LoVo (cell line): ENCODE measurements at regions not wholly inside any gene's neighbourhood (a gene's known extent, or its start where the extent isn't known, plus 50 kb on each side); places are given as distances from the start of the nearest gene placed in this dataset.
"Not testable (repeated sequence)": the region's sequence is repeated elsewhere in the genome, so short reads cannot be mapped to it uniquely, and the experiment has no call there.

Experiments used
- DNase-seq: peaks from one replicate; pipeline ENCODE4 v3.0.0-alpha.2; 2016; ENCODE audit warnings: low spot score

DNA sequence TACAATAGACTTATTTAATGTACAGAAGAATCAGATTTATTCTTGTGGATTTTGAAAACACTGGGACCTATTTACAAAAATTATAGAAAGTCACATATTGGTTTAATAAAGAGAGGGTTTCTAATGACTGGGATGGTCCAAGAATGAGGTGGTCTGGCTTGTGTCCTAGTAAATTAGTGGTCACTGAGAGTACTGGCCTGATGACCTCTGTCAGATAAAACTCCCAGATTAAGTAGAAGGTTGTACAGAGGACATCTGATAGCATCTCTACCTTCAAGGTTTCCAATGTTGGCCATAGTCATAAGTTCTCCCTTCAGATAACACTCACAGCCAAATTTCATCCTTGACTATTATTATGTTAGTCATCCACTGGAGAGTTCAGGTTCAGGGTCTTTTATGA is 692.9 kb downstream of the MTRR start:
- no peak for DNase-seq

DNA sequence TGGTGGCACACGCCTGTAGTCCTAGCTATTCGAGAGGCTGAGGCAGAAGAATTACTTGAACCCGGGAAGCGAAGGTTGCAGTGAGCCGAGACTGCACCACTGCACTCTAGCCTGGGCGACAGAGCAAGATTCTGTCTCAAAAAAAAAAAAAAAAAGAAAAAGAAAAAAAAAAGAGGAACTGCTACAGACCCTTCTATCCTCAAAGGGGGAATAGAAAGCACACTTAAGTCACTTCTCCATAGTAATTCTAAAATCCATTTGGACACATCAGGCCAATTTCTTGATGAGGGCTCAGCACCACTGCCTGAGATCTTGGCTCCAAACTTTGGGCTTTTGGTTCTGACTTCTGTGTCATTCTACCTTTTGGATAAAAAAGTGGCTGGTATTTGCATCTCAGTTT is 694.6 kb downstream of the MTRR start:
- not testable (repeated sequence) for DNase-seq

DNA sequence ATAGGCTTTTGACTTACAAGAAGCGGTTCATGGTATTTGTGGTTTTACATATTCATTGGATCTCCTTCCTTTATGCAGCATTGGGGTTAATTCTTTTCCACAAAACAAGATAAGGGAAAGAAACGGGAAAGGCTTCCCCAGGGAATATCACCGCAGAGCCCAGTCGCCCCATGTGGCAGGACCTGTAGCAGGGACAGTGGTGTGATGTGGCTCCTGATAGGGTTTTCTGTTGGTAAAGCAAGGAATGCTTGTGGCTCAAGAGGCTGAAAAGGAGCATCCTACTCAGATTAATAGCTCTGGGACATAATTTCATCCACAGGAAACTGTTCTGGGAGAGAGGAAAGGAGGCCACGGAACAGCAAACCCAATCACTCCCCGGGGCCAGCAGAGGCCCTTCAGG is 699.9 kb downstream of the MTRR start:
- DNase-seq, result no peak

DNA sequence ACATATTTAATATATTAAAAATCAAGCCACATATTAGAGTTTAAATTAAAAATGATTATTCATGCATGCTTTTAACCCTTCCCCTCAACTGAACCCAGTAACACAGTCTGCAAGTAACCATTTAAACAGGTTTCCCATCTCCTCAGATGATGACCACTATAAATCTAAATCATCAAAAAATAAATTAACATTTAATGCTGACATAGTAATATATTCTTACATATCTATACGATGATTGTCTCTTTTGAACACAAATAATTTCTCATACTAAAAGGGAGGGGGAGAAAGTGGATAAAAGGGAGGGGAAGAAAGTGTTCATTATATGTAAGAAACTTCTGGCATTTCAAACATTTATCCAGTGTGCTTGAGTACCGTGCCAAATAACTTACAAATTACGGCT is 701.6 kb downstream of the MTRR start:
- no peak for DNase-seq

DNA sequence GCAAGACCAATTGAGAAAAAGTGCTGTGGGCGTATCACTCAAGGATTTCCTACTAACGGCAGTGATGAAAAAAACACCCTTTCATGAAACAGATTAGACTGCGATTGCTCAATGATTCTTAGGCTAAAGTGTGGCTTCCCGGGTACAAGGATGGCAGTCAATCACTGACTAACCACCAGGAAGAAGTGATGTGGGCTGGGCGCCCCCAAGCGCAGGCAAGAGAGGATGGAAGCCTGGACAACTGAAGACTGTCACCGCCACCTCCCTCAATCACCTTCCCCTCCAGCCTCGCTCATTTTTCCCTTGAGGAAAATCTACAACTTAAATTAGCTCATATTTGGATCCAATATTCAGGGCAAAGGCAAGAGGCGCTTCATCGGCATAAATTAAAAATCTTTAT is 707.2 kb downstream of the MTRR start:
- DNase-seq, result no peak

DNA sequence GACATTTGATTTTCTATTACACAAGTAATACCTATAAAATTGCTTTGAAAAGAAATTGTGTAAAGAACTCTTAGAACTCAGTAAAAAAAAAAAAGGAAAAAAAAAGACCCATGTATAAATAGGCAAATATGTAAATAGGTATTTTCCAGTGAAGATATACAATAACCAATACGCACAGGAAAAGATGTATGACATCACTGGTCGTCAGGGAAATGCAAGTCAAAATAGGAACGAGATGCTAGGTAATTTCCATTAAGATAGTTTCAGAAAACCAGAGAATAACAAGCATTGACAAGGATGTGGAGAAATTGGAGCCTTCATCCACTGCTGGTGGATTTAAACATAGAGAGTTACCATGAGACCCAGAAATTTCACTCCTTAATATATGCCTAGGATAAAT is 708.8 kb downstream of the MTRR start:
- no peak for DNase-seq

DNA sequence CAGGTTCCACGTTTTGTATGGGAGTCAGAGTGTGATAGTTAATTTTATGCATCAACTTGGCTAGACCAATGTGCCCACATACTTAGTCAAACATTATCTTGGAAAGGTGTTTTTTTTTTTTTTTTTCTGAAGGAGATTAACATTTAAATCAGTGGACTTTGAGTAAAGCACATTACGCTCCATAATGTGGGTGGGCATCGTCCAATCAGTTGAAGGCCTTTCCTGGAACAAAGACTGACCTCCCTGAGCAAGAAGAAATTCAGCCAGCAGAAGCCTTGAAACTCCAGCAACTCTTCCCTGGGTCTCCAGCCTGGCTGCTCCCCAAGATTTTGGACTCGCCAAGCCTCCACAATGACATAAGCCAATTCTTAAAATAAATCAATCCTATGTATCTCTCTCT is 711.4 kb downstream of the MTRR start:
- DNase-seq, result no peak

DNA sequence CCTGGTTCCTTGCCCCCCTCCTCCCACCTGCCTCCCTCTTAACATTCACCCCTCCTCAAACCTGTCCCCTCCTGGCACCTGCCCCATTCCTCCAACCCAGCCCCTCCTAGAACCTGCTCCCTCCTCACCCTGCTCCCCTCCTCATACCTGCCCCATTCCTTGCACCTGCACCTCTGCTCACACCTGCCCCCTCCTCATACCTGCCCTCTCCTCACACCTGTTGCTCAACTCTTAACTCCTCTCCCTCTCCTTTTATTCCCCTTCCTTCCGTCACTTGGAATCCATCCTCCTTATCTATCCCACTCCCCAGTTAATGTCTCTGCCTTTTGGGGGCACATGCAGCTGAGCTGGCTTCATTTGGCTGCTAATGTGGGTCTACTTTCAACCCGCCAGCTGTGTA is 712.1 kb downstream of the MTRR start:
- no peak for DNase-seq

DNA sequence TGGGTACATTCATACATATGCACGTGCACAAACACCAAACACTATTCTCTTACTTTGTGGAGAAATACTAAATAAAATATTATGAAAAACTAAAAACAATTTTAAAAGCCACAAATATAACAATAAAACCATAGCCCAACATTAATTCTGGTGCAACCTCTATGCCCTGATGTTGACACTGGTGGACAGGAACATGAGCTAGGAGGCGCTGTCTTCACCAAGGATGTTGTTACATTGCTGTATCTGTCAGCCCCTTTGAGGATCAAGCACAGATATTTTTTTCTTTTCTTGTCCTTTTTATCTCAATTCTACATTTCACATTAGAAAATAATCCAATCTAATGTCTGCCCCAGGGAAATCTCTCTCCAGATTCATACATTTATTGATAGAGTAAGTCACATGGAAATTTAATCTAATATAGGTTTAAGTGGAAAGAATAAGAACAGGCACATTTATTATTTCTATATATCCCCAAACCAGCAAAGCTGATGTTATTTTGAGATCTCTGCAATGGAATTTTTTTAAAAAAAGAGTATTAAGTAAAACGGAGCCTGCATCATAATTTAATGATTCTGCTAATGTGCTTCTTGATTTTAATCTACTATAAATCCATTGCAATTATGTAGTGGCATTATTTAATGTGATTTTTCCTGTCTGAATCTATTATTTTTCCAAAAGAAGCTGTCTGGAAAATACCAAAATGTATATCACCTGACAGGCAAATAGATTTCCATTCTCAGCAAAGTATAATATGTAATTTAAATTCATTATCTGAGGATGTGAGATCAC is 716.5 kb downstream of the MTRR start:
- DNase-seq, result no peak

DNA sequence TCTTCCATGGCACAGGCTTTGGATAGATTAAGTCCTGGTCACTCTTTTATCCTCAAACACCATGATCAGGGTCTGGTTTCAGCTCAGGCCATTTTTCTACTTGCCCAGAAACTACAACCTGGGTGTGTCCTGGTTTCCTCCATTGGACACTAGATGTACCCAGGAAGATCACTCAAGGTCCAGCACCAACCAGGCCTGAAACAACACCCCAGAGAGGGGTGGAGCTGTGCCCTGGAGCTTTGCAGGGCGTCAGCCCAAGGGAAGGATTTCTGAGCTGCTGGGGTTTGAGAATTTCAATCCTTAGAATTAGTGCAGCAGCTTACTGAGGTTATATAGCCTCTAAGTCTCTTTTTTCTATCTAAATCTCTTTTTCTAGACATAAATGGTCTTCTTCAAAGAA is 722.0 kb downstream of the MTRR start:
- no peak for DNase-seq

DNA sequence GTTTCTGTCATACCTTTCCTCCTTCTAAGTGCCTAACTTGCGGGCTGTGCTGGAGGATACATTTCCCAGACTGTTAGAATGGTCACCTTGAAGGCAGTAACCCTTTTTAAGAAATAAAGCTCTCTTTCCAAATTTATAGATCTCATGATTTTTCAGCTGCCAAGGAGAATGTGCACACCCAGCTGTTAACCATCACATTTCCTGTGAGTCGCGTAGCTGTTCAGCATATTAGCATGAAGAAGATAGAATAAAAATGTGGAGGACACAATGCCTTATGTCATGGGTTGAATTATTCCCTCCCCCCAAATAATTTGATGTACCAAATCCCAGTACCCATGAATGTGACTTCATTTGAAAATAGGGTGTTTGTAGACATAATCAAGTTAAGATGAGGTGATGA is 729.4 kb downstream of the MTRR start:
- no peak for DNase-seq

DNA sequence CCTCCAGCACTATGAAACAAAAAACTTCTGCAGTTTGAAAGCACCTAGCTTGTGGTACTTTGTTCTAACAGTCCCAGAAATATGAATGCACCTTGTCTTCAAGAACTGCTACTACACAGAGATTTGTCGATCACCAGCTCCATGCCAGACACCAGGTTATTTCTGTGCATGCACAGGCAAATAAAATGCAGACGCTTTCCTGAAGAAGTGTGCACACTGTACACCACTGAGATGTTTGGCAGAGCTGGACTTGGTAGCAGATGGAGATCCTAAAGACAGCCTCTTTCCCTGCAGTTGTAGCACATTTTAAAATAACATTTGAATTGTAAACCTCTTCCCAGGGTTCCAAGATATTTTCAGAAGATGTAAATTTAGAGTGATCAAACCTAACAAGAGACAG is 730.0 kb downstream of the MTRR start:
- DNase-seq, result no peak

DNA sequence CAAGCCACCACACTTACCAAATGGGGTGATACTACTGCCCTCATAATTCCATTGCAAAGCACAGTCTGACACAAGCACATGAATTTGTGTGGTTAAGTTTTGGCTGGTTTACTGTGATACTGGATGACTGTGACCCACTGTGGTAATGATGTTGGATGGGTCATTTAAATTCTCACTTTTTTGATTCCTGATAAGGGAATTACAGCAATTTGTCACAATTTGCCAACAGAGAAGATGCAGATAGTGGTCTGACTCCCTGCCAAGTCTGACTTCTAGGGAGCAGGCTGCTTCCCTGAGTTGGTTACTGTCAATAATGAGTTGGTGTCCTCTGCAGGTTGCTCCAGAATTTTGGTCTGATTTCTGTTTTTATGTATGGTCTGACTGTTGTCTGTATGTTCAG is 731.9 kb downstream of the MTRR start:
- DNase-seq, result no peak

DNA sequence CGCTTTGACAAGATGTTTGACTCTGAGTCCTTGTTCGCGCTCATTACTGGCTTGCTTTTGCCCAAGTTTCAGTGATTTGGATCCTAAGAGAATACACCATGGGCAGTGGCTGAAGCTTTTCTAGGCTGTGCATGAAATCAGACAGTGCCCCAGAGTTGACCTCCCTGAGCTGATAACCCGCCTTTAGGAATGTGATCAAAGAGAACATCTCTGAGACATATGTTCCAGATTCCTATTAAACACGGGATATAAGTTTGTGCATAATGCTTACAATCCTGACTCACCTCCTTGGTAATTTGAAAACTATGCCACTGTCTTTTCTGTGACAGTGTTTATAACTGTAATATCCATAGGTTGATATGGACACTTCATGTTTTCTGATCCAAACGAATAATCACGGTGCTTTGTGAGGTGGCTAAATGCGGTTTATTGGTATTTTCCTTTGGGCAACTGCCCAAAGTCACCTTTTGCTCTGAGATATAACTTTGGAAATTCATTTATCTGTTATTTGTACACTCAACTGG is 732.9 kb downstream of the MTRR start:
- DNase-seq, result no peak

DNA sequence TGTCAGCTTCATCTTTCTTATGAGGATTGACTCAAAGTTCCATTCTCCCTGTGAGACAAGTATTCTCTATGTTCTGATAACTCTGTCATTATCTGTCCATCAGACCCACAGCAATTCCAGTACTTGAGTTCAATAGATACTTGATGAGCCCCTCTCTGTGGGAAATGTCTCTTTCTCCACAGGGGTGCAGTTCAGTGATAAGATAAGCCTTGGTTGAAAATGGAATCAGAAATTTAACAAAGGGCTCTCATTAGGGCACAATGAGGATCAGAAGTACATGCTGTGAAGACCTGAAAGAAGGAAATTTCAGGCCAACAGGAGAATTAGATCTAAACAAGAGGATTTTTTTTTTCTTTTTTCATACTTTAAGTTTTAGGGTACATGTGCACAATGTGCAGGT is 737.3 kb downstream of the MTRR start:
- no peak for DNase-seq

DNA sequence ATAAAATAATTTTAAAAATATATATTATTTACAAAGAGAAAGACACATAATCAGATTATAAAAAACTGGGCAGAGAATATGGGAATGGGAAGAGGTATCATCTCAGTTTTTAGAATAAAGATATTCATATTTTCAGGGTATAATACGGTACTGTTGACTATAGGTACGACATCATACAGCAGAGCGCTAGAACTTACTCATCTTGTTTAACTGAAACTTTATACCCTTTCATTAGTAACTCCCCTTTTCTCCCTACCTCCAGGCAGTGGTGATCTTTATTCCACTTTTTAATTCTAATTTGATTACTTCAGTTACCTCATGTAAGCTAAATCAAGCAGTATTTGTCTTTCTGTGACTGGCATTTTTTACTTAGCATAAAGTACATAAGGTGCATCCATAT is 742.1 kb downstream of the MTRR start:
- no peak for DNase-seq

DNA sequence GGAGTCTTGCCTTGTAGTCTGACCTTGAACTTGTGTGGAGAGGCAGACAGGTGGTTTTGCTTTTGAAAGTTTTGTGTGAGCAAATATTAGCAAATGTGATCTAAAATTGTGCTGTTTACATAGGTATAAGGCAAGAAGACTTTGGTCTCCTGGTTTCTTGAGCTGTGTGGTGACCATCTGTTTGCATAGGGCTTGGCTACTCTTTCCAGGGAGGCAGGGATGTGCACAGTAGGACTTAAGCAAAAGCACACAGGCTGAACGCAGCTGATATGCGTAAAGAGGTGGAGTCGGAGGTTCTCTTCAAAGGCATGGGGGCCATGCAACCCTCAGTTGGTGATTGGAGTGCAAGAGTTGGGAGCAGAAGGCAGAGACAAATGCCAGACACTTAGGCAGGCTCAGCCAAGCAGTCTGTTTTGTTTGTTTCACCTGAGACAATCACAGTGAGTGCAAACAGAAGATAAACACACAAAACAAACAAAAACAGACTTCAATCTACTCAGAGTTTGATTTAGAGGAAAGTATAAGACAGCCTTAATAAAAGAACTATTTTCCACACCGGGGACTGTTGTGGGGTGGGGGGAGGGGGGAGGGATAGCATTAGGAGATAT is 744.2 kb downstream of the MTRR start:
- no peak for DNase-seq

DNA sequence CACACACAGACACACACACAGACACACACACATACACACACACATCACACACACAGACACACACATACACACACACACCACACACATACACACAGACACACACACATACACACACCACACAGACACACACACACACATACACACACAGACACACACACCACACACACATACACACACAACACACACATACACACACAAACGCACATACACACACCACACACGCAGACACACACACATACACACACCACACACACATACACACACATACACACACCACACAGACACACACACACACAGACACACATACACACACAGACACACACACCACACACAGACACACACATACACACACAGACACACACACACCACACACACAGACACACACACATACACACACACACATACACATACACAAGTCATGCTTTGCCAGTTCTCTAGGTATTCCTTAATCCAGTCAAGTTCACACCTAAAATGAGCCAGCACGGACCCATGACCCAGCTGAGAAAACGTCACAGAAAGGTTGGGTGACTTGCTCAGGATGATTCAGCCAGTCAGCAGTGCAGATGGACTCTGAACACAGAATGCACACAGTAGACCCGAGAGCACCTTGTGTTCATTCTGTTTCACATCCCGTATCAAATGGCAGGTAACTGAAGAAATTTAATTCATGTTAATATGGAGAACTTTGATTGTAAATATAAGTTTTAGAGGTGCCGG is 746.4 kb downstream of the MTRR start:
- DNase-seq, result no peak

DNA sequence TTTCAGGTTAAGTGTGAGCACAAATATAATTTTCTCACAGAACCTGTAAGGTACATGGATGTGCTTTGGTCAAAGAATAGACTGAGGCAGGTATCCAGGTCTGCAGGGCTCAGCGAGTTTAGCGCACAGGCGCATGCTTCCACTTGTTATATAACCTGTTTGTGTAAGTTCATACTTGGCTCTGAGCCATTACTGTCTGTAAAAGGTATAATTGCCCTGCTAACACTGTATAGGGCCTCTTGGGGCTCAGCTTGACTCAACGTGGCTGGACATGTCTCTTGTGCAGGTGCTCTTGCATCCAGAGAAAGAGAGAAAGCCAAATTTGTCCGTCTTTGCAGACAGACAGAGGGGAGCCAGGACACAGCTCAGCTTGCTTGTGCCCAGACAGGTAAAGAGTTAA is 759.6 kb downstream of the MTRR start:
- no peak for DNase-seq

DNA sequence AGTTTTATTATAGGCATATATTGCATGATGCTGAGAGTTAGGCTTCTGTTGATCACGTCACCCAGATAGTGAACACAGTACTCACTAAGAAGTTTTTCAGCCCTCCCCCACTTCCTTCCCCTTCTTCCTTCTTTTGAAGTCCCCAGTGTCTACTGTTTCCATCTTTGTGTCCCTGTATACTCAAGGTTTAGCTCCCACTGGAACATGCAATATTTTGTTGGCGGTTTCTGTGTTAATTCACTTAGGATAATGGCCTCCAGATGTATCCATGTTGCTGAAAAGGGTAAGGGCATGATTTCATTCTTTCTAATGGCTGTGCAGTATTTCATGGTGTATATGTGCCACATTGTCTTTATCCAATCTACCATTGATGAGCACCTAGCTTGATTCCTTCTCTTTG is 764.3 kb downstream of the MTRR start:
- no peak for DNase-seq

DNA sequence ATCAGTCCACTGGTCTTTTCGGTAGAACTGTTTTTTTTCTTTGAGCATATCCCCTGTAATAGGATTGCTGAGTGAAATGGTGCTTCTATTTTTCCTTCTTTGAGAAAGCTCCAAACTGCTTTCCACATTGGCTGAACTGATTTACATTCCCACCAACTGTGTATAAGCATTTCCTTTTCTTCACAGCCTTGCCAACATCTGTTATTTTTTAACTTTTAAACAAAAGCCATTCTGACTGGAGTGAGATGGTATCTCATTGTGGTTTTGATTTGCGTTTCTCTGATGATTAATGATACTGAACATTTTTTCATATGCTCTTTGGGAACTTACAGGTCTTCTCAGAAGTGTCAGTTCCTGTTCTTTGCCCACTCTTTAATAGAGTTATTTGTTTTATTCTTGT is 764.7 kb downstream of the MTRR start:
- DNase-seq, result no peak

DNA sequence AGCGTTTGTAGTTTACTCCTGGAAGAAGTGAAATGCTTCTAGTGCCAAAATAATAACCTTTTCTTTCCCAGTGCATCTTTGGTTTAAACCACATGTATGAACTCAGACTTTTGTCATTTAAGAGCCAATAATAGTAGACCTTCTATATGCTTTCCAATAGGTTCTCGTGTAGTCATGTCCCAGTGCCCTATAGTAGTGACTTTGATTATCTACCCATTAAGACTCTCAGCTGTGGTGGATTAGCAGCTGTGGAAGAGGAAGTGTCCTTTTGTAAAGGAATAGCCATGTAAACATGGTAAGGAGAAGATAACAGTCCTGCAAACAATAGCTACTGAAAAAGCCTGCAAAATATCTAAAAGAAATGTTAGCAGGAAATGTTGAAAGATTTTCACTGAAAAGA is 765.3 kb downstream of the MTRR start:
- DNase-seq, result no peak

DNA sequence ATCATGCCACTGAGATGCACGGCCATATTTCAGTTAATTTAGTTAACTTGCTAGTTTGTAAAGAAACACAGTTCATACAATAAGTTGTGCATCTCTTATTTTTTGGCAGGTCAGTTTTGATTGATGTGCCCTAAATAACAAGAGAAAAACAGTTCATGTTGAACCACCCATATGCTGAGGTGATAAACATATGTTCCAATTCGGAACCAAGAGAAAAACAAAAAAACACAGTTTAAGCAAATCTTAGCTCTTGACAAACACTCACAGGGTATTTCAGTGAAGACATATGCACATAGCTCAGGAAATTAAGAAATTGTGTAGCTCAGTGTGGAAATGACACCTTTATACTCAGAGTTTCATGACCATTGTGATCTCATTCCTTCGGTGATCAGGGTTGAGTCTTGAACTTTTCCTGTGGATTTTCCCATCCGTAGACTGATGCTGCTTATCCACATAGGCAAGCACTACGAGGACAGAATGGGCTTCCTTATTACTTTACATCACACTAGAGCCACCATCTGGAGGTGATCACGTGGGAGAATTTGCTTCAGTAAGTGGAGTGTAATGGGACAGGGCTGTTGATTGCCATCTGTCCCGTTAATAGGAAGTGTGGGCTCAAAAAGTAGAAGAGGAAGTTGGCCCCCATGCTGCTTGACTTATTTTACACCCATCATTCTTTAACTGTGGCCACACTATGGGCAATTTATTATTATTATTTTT is 773.0 kb downstream of the MTRR start:
- DNase-seq, result no peak
